Right renal cortex interstitium (tissue), 3 donors: ENCODE measurements at regions not wholly inside any gene's neighbourhood (a gene's known extent, or its start where the extent isn't known, plus 50 kb on each side); places are given as distances from the start of the nearest gene placed in this dataset.
"Not testable (repeated sequence)": the region's sequence is repeated elsewhere in the genome, so short reads cannot be mapped to it uniquely, and the experiment has no call there.

Experiments used
- DNase-seq, 3 donors: peaks; one replicate each; pipeline ENCODE4 v3.0.0-alpha.2; 2013; ENCODE audit warnings: low read depth in 3 of 3, low spot score in 2 of 3

GRCh38 chrY:26167332-26167731, 545.4 kb downstream of the CDY1 start:
- not testable (repeated sequence) for DNase-seq

GRCh38 chrY:26179326-26179725, 557.4 kb downstream of the CDY1 start:
- not testable (repeated sequence) for DNase-seq

DNA sequence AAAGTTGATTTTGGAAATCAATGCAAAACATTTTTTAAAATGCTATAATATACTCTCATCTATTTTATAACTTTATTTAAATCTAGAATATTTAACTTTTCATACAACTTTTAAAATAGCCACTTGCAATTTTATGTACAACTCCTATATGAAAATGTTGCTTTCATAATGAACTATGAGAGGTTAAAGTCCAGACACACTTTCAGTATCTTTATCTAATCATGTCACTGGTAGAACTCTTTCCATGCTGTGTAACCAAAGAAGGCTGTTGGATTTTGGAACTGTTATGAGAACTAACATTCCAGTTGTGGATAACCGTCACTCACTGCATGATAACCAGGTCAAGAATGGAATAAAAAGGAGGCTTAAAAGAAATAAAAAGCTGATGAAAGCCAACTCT, 603.1 kb downstream of the CDY1 start:
- DNase-seq: not testable (repeated sequence)

- not testable (repeated sequence) for DNase-seq
Measured at GRCh38 chrY:26225468-26225867, 603.6 kb downstream of the CDY1 start.

DNA sequence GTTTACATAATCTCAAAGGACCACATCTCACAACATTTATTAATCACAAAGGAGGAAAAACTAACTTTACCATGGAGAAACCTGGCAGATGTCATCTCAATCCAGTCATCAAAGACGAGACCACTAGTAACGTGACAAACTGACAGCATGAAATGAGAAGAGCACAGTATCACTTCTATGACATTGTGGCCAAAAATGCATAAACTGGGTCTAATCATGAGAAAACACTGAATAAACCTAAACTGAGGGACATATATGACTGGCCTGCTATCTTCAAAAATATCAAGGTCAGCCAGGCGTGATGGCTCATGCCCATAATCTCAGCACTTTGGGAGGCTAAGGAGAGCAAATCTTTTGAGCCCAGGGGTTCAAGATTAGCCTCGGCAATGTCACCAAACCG, 619.0 kb downstream of the CDY1 start:
- not testable (repeated sequence) for DNase-seq

DNA sequence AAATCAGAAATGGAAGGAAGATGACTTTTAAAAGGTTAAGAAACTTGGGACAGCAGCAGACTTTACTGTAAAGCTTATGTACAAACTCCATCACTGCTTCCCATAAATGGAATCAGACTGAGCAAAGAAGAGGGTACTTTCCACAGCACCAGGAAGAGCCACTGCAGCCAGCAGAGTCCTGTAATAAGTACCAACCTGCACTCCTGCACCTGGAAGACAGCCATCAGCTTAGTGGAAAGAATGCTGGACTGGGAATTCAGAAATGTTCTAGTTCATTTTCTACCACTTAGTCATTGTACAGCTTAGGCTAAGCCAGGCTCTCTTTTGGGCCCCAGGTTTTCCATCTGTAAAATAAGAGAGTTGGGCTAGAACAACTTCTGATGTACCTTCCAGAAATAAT, 632.3 kb downstream of the CDY1 start:
- not testable (repeated sequence) for DNase-seq

GRCh38 chrY:26265449-26265848, 643.5 kb downstream of the CDY1 start:
- not testable (repeated sequence) for DNase-seq

DNA sequence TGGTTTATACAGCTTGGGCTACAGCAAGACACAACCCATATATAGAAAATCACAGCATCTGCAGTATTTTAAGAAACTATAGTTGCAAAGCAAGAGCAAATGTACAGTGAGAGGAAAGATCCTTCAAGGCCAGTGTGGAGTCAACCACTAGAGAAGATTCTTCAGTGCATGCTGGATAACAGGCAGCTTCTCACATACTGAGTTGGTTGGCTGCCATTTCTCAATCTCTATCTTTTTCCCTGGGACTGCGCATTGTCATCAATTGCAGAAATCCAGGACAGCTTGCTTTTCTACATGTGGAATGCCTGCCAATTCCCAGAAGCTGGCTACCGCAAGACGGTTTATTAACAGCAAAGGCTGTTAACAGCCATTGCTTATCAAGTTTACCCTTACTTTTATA, 646.5 kb downstream of the CDY1 start:
- not testable (repeated sequence) for DNase-seq

DNA sequence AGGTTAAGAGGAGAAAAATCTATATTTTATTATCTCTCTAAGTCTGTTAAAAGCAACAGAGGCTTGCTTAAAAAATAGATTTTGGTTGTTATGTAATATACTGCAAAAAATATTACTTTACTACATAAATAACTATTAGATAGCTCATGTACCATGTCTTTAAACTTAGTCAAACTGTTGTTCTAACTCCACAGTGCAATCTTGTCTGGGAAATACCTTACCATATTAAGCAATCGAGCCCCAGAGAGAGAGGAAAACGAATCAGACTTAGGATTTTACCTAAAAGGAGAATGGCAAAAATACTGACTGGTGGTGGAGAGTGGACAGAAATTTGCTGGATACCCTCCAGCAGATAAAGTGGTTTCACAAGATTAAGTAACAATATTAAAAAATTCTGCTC, 647.0 kb downstream of the CDY1 start:
- not testable (repeated sequence) for DNase-seq

DNA sequence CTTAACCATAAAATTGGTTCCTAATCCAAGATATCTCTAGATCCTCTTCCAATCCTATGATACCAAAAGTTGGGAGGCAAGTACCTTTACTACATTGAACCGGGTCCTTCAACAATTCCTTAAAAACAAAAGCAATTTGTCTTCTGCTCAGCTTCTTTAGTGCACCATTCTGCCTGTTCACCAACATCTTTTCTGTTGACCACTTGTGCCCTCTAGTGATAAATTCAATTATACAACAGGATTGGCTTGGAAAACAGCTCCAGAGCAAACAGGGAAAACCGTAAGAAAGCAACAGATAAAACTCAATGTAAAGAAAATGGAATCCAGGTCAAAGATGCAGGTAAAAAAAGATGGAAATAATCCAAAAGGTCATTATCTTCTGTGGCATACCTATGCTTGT, 651.2 kb downstream of the CDY1 start:
- not testable (repeated sequence) for DNase-seq

DNA sequence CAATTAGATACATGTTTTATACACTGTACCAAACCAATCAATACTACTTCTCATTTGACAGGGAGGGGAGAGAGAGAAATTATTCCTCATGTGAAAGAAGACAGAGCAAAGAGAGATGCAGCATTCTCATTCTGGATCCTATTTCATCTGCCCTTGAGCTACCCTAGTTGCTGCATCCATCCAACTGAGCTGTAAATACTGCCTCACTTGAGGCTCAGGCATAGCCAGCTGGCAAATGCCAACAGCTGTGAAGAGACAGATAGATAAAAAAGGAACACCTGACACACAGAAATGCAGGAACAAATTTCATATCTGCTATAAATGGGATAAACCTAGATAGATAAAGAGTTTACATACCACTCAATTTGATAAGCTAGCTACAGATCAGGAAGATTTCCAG, 684.1 kb downstream of the CDY1 start:
- not testable (repeated sequence) for DNase-seq

DNA sequence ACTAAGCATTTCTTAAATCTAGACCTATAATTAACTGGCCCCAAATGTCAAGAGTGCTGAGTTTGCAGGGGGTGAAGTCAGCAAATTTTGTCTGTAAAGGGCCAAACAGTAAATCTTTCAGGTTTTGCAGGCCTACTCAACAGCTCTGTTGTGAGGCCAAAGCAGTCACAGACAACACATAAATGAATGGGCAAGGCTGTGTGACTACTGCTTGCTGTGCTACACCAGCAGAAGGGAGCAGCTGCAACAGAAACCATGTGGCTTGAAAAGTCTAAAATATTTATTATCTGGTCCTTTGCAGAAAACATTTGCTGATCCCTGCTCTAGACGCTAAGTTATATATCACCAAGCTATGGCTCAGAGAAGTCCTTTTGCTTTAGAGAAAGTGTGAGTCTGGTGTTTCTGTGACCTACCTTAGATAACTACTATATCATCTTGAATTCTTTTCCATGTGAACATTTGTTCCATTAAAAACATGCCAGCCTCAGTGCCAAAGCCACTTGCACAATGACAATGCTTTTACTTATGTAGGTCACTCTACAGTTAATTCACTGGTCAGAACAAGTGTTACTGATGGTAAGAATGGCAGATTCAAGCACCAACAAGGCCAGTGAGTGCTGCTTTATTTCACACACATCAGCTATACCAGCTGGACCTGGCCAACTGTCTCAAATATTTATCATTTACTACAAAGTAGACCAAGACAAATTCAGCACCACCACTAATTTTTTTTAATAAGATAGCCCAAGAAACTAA, 684.9 kb downstream of the CDY1 start:
- DNase-seq: not testable (repeated sequence)

DNA sequence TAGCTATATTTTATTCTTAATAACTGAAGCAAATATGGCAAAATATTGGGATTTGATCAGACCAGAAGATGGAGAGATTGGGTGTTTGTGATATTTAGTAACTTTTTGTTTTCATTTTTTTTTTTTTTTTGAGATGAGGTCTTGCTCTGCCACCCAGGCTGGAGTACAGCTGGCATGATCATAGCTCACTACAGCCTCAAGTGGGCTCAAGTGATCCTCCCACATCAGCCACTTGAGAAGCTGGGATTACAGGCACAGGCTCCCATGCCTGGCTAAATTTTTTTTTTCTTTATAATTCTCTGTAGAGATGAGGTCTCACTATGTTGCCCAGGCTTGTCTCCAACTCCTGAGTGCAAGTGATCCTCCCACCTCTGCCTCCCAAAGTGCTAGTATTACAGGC, 686.4 kb downstream of the CDY1 start:
- not testable (repeated sequence) for DNase-seq

DNA sequence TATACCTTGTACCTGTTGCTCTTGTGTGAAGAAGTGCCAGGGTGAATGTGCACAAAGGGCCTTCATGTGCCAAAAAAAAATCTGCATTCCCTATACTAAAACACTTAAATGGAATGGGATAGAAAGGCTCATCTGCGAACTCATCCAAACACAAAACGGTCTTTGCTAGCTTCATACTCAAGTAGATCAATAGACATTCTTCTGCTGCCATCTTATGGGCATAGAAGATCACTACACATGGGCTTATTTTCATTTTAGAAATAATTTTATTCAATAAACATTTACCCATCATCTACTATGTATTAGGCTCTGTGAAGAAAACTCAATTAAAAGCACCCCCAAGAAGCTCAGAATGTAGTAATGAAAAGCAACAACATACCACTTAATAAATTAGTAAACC, 693.1 kb downstream of the CDY1 start:
- DNase-seq: peak in 1 of 3 donors; percentile 0

DNA sequence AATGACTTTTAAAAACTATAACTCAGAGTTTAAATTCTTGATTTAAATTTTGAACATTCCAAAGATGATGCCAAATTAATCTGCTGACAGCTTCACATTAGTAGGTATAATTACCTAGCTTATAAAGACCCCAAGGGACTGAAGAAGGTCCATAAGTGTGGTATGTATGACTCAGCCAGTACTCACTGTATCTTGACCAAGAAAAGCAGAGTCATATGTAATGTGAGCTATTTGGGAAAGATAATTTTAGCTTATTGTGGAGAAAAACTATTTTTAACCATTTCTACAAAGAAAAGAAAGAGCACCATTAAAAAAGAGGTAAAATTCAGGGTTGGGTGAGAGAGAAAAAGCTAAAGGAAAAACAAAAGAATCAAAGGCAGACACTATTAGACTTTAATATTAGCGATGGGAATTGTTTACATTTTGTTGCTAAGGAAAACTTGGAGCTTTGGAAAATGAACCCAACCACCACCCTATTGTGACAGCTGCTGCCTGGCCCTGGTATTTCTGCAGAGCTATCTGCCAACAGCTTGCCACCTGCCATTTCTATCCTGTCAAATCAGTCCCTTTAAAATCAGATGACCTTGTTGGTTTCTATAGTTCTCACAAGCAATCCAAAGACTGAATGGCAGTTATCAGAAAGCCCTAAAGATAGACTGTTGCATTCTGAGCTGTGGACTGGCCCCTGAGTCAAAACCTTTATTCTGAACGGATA, 697.7 kb downstream of the CDY1 start:
- DNase-seq: not testable (repeated sequence)

DNA sequence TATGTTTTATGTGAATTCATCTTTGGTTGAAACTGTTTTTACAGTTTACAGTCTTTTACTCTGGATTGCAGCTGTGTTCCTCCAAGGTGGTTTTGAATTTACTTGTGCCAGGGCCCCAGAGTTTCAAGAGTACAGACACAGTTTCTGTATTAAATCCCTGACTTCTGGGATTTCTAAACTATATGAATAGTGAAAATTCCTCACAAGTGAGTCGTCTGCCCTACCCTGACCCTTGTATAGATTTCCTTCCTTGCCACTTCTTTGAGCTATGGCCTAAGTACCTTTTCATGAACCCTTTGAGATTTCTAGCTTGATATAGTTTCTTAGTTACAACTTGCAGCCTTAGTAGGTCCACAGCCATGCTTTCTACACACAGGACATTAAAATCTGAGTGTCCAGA, 700.8 kb downstream of the CDY1 start:
- DNase-seq: not testable (repeated sequence)

- DNase-seq: not testable (repeated sequence)
Measured at GRCh38 chrY:26352931-26353330, 731.0 kb downstream of the CDY1 start.

DNA sequence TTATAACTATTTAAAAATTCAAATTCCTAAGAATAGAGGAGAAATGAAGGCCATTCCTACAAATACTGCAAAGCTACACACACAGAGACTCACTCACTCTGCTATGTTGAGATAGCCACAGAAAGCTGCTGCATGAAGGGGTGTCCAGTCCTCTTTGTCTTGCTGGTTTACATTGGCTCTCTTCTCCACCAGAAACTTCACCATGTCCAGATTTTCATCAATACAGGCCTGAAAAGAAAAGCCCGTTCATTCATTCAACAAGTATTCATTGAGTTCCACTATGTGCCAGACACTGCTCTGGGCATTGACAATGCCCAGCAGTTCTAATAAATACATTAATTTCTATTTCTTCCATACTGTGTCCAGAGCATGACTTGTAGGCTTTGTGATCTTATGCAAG, 732.3 kb downstream of the CDY1 start:
- no peak for DNase-seq

DNA sequence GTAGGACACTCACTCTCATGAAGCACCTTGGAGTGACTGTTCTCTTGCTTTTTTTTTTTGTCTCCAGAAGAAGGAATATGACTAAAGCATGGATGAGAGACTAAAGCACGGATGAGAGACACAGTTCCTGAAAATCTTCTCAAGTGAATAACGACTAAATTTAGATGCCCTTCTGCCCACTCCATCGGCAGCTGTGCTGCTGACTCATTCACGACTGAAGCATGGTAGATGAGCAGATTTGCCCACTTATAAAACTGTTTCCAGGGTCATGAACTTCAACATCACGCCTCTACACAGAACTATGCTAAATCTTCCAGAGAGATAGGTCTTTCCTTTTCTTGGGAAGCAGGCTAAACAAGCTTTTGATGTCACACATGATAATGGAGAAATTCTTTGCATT, 738.0 kb downstream of the CDY1 start:
- DNase-seq: not testable (repeated sequence)

- not testable (repeated sequence) for DNase-seq
Measured at GRCh38 chrY:26360472-26360871, 738.6 kb downstream of the CDY1 start.

DNA sequence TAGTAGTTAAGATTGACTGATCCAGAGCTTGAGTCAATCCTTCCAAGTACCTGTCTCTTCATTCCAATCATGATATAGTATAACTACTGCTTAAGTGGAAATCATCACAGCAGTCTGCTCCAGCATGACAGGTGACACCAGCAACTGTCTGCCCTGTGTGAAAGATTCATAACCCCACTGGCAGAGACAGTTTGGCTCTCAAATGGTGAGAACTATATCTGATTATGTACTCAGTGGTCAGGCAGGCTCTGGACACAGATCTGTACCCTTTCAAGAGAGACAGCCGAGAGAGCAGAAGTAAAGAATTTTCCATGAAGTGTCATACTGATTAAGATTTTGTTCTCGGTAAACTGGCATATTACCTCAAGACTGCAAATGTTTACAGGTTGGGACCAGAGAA, 741.5 kb downstream of the CDY1 start:
- DNase-seq: not testable (repeated sequence)

GRCh38 chrY:26366091-26366490, 744.2 kb downstream of the CDY1 start:
- not testable (repeated sequence) for DNase-seq
